ENCODE measurements at regions not wholly inside any gene's neighbourhood (a gene's known extent, or its start where the extent isn't known, plus 50 kb on each side); places are given as distances from the start of the nearest gene placed in this dataset.

DNA sequence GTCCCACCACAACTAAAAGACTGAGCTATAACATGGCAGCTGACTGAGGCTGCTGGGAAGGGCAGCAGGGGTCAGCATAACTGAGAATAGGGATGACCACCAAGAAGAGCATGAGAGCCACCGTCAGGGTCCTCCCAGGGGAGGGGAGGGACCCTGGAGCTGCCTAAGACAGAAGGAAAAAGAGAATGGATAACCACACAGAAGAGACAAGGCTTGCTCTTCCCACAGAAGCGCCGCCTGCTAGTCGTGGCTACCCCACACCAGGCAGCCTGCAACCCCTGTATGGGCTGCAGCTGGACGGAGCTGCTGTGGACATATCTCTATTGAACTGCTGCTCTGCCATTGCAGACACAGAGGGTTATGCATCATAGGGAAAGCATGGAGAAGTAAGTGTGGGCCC lies 132.0 kb upstream of the CHD6 start:
- intact Hi-C loops (cut with micrococcal nuclease), result no loop called here

More for the DNA sequence above, 132.0 kb upstream of the CHD6 start:
- ATAC-seq (ENCODE audit: low read depth), result no peak
- Histone ChIP-seq H2BK5ac (ENCODE audit: low read depth, low read length, poor library complexity, severe bottlenecking) (no peak overlapping the region), H3K23ac (ENCODE audit: low read depth, low read length) (no peak overlapping the region), H2AK9ac (replicated peaks; ENCODE audit: low read depth, low read length, poor library complexity) (no peak overlapping the region), H3K9me3 (ENCODE audit: control insufficient read depth, insufficient read depth, low read length) (no peaks in the 10 kb centered on the region), H2BK120ac (ENCODE audit: low read depth, low read length) (no peak overlapping the region), H3K79me1 (ENCODE audit: low read depth in 1 of 2, low read length in 2 of 2) (no peaks in the 10 kb centered on the region), H3K4me3 (ENCODE audit: insufficient read depth, low read depth, low read length) (no peak overlapping the region), H4K8ac (ENCODE audit: low read depth in 2 of 2, low read length in 2 of 2) (no peak overlapping the region), H3K27me3 (ENCODE audit: control insufficient read depth, insufficient read depth, low read length) (no peaks in the 10 kb centered on the region), H3K14ac (replicated peaks; ENCODE audit: low read depth, low read length) (no peak overlapping the region), H2BK15ac (ENCODE audit: low read depth, low read length) (no peak overlapping the region), H3K4me1 (ENCODE audit: control insufficient read depth, insufficient read depth, low read length) (no peaks in the 10 kb centered on the region), H4K5ac (ENCODE audit: low read depth, low read length) (no peak overlapping the region), H2BK20ac (ENCODE audit: low read depth, low read length) (no peak overlapping the region), H3K18ac (ENCODE audit: low read depth, low read length) (no peak overlapping the region), H2AK5ac (ENCODE audit: low read depth, low read length) (no peak overlapping the region), H4K20me1 (ENCODE audit: insufficient read depth, low read length) (no peaks in the 10 kb centered on the region), H3K27ac (ENCODE audit: insufficient read depth, low read length) (no peak overlapping the region), H3K36me3 (ENCODE audit: control insufficient read depth, insufficient read depth, low read length) (no peaks in the 10 kb centered on the region), H2AFZ (replicated peaks; ENCODE audit: low read length, poor library complexity) (no peak overlapping the region), H3K4ac (ENCODE audit: low read depth, low read length) (no peak overlapping the region), H3K9me1 (ENCODE audit: insufficient read depth, low read length) (no peaks in the 10 kb centered on the region), H3K9ac (ENCODE audit: low read depth, low read length) (no peak overlapping the region), H4K91ac (ENCODE audit: insufficient read depth, low read depth, low read length) (no peak overlapping the region), H3K4me2 (ENCODE audit: low read depth, low read length) (no peak overlapping the region), H3K56ac (ENCODE audit: extremely low read depth, insufficient read depth, low read length) (no peak overlapping the region)
- ChIA-PET CTCF (no interaction called here), POLR2A (ENCODE audit: unreplicated experiment) (no interaction called here)
- dilution Hi-C loops (cut with HindIII; ENCODE audit: low sequenced_read_pairs, unreplicated experiment) (no loop called here), in situ Hi-C loops (cut with MboI; ENCODE audit: low sequenced_read_pairs) (no loop called here)
- DNase-seq, result no peak
- WGBS, 2 experiments (ENCODE audit: extremely low coverage in 2 of 2, insufficient read length in 1 of 2), result no CpG with 5 or more reads among the region's 5 CpGs
- no TSS peak for BruUV-seq (replicated peaks)
- TF ChIP-seq MAFK (IDR thresholded peaks at IDR 0.05; ENCODE audit: low read depth, low read length), result no peak
